ENCODE measurements at regions not wholly inside any gene's neighbourhood (a gene's known extent, or its start where the extent isn't known, plus 50 kb on each side); places are given as distances from the start of the nearest gene placed in this dataset.

- ATAC-seq (ENCODE audit: low read depth): no peak
- H3K9me3 Mint-ChIP-seq: peaks cover 1% of the 10 kb centered on the region
- peaks cover 8% of the 10 kb centered on the region for H3K4me1 Mint-ChIP-seq
- H3K27ac Mint-ChIP-seq: no peak overlapping the region
- H3K4me3 Mint-ChIP-seq: no peak overlapping the region
- peaks cover 1% of the 10 kb centered on the region for H3K36me3 Mint-ChIP-seq
- peaks cover 6% of the 10 kb centered on the region for H3K27me3 Mint-ChIP-seq
- POLR2A ChIA-PET: interaction anchor here (0.6 kb wide), 1 partner anchor 43 kb away, joined by 3 read pairs; no protein-coding TSS in a partner anchor
- DNase-seq: no peak
Observed at GRCh38 chr13:48600374-48601364, 53.1 kb upstream of the CYSLTR2 start.

- peak; percentile 54 for ATAC-seq (ENCODE audit: low read depth)
- Mint-ChIP-seq H3K4me1 (peaks cover 8% of the 10 kb centered on the region), H3K27ac (no peak overlapping the region), H3K27me3 (peaks cover 10% of the 10 kb centered on the region), H3K36me3 (peaks cover 1% of the 10 kb centered on the region), H3K4me3 (no peak overlapping the region), H3K9me3 (peaks cover 8% of the 10 kb centered on the region)
- no peak for DNase-seq
- POLR2A ChIA-PET: no interaction called here
Observed at GRCh38 chr13:48602296-48603016, 51.3 kb upstream of the CYSLTR2 start.

- Mint-ChIP-seq H3K4me1 (peaks cover 8% of the 10 kb centered on the region), H3K27ac (no peak overlapping the region), H3K36me3 (peaks cover 1% of the 10 kb centered on the region), H3K4me3 (no peak overlapping the region), H3K27me3 (peaks cover 16% of the 10 kb centered on the region), H3K9me3 (peaks cover 10% of the 10 kb centered on the region)
- POLR2A ChIA-PET: no interaction called here
- ATAC-seq (ENCODE audit: low read depth): no peak
- no peak for DNase-seq
Observed at GRCh38 chr13:48603375-48603774, 50.4 kb upstream of the CYSLTR2 start.
